Hepatocyte (in vitro differentiated cells): ENCODE measurements at regions not wholly inside any gene's neighbourhood (a gene's known extent, or its start where the extent isn't known, plus 50 kb on each side); places are given as distances from the start of the nearest gene placed in this dataset.

Source experiments
- DNase-seq: peaks from one replicate; pipeline ENCODE4 v3.0.0-alpha.2; 2016; ENCODE audit warnings: low spot score
- H2AFZ ChIP-seq: fragments of 200-600 bp; sonication (generic); 2 replicates; pipeline ENCODE4 v1.6.0; 2016; ENCODE audit warnings: antibody characterized with exemption, mild to moderate bottlenecking
- H3K27ac ChIP-seq: fragments of 200-600 bp; sonication (generic); 2 replicates; pipeline ENCODE4 v1.5.1; 2016; ENCODE audit warnings: mild to moderate bottlenecking
- H3K27me3 ChIP-seq: fragments of 200-600 bp; sonication (generic); 2 replicates; pipeline ENCODE4 v1.6.1; 2016
- H3K36me3 ChIP-seq: fragments of 200-600 bp; sonication (generic); replicated peaks from 2 replicates; pipeline ENCODE4 v1.5.1; 2016; ENCODE audit warnings: low read depth; ENCODE audit not compliant: insufficient read depth
- H3K4me1 ChIP-seq: fragments of 200-600 bp; sonication (generic); 2 replicates; pipeline ENCODE4 v1.5.1; 2016; ENCODE audit warnings: mild to moderate bottlenecking, moderate library complexity; ENCODE audit not compliant: insufficient read depth
- H3K4me2 ChIP-seq: fragments of 200-600 bp; sonication (generic); 2 replicates; pipeline ENCODE4 v1.6.0; 2016
- H3K4me3 ChIP-seq: fragments of 200-600 bp; sonication (generic); 2 replicates; pipeline ENCODE4 v1.5.1; 2016; ENCODE audit warnings: mild to moderate bottlenecking
- H3K79me2 ChIP-seq: fragments of 200-600 bp; sonication (generic); 2 replicates; pipeline ENCODE4 v1.6.0; 2017; ENCODE audit warnings: mild to moderate bottlenecking
- H3K9me2 ChIP-seq: fragments of 200-600 bp; sonication (generic); replicated peaks from 2 replicates; pipeline ENCODE4 v1.6.0; 2017; ENCODE audit warnings: mild to moderate bottlenecking; ENCODE audit not compliant: insufficient read depth
- H3K9me3 ChIP-seq: fragments of 200-600 bp; sonication (generic); 2 replicates; pipeline ENCODE4 v1.5.1; 2016; ENCODE audit warnings: low read depth, mild to moderate bottlenecking
- H4K20me1 ChIP-seq: fragments of 200-600 bp; sonication (generic); 2 replicates; pipeline ENCODE4 v1.6.0; 2016; ENCODE audit warnings: mild to moderate bottlenecking; ENCODE audit not compliant: insufficient read depth, poor library complexity, severe bottlenecking
- CTCF ChIP-seq: fragments of 200-600 bp; sonication (generic); IDR thresholded peaks from 2 replicates; pipeline ENCODE4 v1.5.1; 2016; ENCODE audit warnings: antibody characterized with exemption, mild to moderate bottlenecking; ENCODE audit not compliant: poor library complexity
- EZH2 ChIP-seq: fragments of 200-600 bp; sonication (generic); IDR thresholded peaks from 2 replicates; pipeline ENCODE4 v1.6.1; 2016; ENCODE audit warnings: antibody characterized with exemption, mild to moderate bottlenecking, borderline replicate concordance
- EZH2phosphoT487 ChIP-seq: fragments of 200-600 bp; sonication (generic); IDR thresholded peaks from one replicate; pipeline ENCODE4 v1.6.1; 2018; ENCODE audit warnings: antibody characterized with exemption, mild to moderate bottlenecking, low read depth, moderate library complexity; ENCODE audit not compliant: unreplicated experiment, severe bottlenecking
- WGBS: methylation state at CpG from one replicate; pipeline ENCODE4 v1.1.6; 2016; ENCODE audit warnings: low lambda C conversion rate; ENCODE audit errors: missing lambda C conversion rate; 5-methylcytosine and 5-hydroxymethylcytosine counted together

GRCh38 chr14:56379956-56380355 is 199.6 kb upstream of the TMEM260 start:
- H3K4me3 ChIP-seq: no peak overlapping the region
- no peaks in the 10 kb centered on the region for H3K36me3 ChIP-seq
- no peak overlapping the region for H3K27ac ChIP-seq
- H2AFZ ChIP-seq: no peak overlapping the region
- WGBS: 36% methylated on average over 2 of the region's 2 CpGs
- H3K9me3 ChIP-seq: no peaks in the 10 kb centered on the region
- H3K4me1 ChIP-seq: no peaks in the 10 kb centered on the region
- no peaks in the 10 kb centered on the region for H3K9me2 ChIP-seq
- no peaks in the 10 kb centered on the region for H3K79me2 ChIP-seq
- TF ChIP-seq EZH2phosphoT487: no peak
- TF ChIP-seq CTCF: no peak
- TF ChIP-seq EZH2: no peak
- no peak for DNase-seq
- H4K20me1 ChIP-seq: no peaks in the 10 kb centered on the region
- H3K4me2 ChIP-seq: no peak overlapping the region
- no peaks in the 10 kb centered on the region for H3K27me3 ChIP-seq

- no peaks in the 10 kb centered on the region for H3K9me3 ChIP-seq
- no peaks in the 10 kb centered on the region for H3K36me3 ChIP-seq
- H3K9me2 ChIP-seq: no peaks in the 10 kb centered on the region
- no peaks in the 10 kb centered on the region for H4K20me1 ChIP-seq
- H3K4me2 ChIP-seq: no peak overlapping the region
- H3K79me2 ChIP-seq: no peaks in the 10 kb centered on the region
- TF ChIP-seq EZH2phosphoT487 (no peak), CTCF (no peak), EZH2 (no peak)
- no peaks in the 10 kb centered on the region for H3K4me1 ChIP-seq
- no peaks in the 10 kb centered on the region for H3K27me3 ChIP-seq
- no peak for DNase-seq
- H2AFZ ChIP-seq: no peak overlapping the region
- H3K27ac ChIP-seq: no peak overlapping the region
- H3K4me3 ChIP-seq: no peak overlapping the region
Observed at GRCh38 chr14:56386024-56386423, 193.6 kb upstream of the TMEM260 start.

DNA sequence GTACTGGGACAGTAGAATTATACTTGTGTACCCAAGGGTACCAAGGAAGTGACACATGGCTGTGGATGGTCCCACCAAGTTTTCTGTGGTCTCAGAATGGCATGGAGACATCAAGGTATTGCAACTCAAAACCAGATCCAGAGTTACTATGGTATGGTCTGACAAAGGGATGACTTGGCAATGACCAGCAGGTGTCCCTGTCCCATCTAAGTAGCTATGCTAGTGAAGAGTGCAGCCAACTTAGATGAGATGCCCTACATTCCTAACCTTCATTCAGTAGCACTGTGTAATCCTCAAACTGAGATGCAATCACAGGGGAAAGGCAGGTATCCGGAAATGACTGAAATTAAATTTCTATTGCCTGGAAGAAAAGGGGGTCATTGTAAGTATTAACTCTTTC is 188.7 kb upstream of the TMEM260 start:
- H3K79me2 ChIP-seq: no peaks in the 10 kb centered on the region
- TF ChIP-seq EZH2phosphoT487 (no peak), EZH2 (no peak), CTCF (no peak)
- H3K4me1 ChIP-seq: no peaks in the 10 kb centered on the region
- no peaks in the 10 kb centered on the region for H3K27me3 ChIP-seq
- H3K4me3 ChIP-seq: no peak overlapping the region
- H3K27ac ChIP-seq: no peak overlapping the region
- no peak for DNase-seq
- H3K4me2 ChIP-seq: no peak overlapping the region
- no peaks in the 10 kb centered on the region for H3K9me2 ChIP-seq
- no peaks in the 10 kb centered on the region for H4K20me1 ChIP-seq
- WGBS: 71% methylated on average over 1 of the region's 1 CpG
- H3K9me3 ChIP-seq: no peaks in the 10 kb centered on the region
- no peak overlapping the region for H2AFZ ChIP-seq
- no peaks in the 10 kb centered on the region for H3K36me3 ChIP-seq

DNA sequence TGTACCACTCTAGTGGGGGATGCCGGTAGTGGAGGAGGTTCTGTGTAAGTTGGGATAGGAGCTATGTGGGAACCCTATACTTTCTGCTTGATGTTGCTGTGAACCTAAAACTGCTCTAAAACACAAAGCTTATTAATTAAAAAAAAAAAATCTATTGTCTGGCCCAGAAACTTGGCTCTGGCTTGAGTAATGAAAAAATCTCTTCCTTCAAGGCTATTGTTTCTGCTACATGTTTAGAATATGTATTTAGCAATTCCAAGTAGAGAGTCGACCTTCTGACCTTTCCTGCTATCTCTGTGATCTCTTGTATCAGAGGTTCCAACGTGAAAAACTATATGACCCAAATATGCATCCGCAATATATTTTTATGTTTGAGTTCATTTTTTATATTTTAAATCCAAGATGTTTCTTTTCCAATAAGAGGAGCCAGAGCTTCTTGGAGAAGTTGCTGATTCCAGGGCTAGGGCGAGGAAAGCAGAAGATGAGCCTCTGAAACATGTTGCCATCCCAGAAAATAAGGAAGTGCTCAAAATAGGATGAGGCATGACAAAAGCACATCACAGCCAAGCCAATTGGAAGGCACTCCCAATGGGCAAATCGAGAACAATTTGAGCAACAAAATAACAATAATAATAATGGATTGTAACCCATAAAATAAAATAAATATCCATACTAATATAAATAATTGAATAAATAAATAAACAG is 184.6 kb upstream of the TMEM260 start:
- no peak overlapping the region for H3K4me2 ChIP-seq
- H3K27ac ChIP-seq: no peak overlapping the region
- no peak for TF ChIP-seq CTCF
- no peak for TF ChIP-seq EZH2phosphoT487
- TF ChIP-seq EZH2: no peak
- no peaks in the 10 kb centered on the region for H3K79me2 ChIP-seq
- DNase-seq: no peak
- H3K27me3 ChIP-seq: no peaks in the 10 kb centered on the region
- no peaks in the 10 kb centered on the region for H4K20me1 ChIP-seq
- H3K4me1 ChIP-seq: no peaks in the 10 kb centered on the region
- H3K9me3 ChIP-seq: no peaks in the 10 kb centered on the region
- H2AFZ ChIP-seq: no peak overlapping the region
- H3K4me3 ChIP-seq: no peak overlapping the region
- no peaks in the 10 kb centered on the region for H3K9me2 ChIP-seq
- H3K36me3 ChIP-seq: no peaks in the 10 kb centered on the region
- WGBS: 81% methylated on average over 6 of the region's 6 CpGs
